SU-DHL-6 (cell line): ENCODE measurements at regions not wholly inside any gene's neighbourhood (a gene's known extent, or its start where the extent isn't known, plus 50 kb on each side); places are given as distances from the start of the nearest gene placed in this dataset.

Experiments
- CTCF ChIP-seq: fragments of 200-600 bp; sonication (generic); IDR thresholded peaks from one replicate; pipeline ENCODE4 v1.5.1; 2017; ENCODE audit warnings: antibody characterized with exemption, mild to moderate bottlenecking, low read length, moderate library complexity; ENCODE audit not compliant: insufficient read depth, poor library complexity, severe bottlenecking
- EZH2phosphoT487 ChIP-seq: fragments of 200-600 bp; sonication (generic), shearing (Covaris generic); conservative IDR thresholded peaks from 2 replicates; pipeline ENCODE4 v1.6.1; 2018; ENCODE audit warnings: mild to moderate bottlenecking, antibody characterized with exemption, low read length, moderate library complexity, mixed read lengths

GRCh38 chr7:131157530-131158243 lies 170.0 kb upstream of the MKLN1 start:
- TF ChIP-seq CTCF (no peak), EZH2phosphoT487 (no peak)
